Tibial nerve (tissue), 3 donors: ENCODE measurements at regions not wholly inside any gene's neighbourhood (a gene's known extent, or its start where the extent isn't known, plus 50 kb on each side); places are given as distances from the start of the nearest gene placed in this dataset.

Experiments used
- POLR2A ChIP-seq, 2 donors: fragments of 450-650 bp; IDR thresholded peaks; one replicate each; pipeline ENCODE4 v1.6.1; 2017; ENCODE audit warnings: antibody characterized with exemption in 2 of 2, mild to moderate bottlenecking in 2 of 2, moderate library complexity in 2 of 2
- TF ChIP-seq, protein P1 (sequence below), 5 experiments: fragments of 200-600 bp in 3 of 5; fragments of 450-650 bp in 2 of 5; sonication (generic) in 3 of 5; IDR thresholded peaks; one replicate each; pipeline ENCODE4 v1.5.1; 2016 to 2019; ENCODE audit warnings: antibody characterized with exemption in 5 of 5, mild to moderate bottlenecking in 3 of 5, moderate library complexity in 2 of 5

DNA sequence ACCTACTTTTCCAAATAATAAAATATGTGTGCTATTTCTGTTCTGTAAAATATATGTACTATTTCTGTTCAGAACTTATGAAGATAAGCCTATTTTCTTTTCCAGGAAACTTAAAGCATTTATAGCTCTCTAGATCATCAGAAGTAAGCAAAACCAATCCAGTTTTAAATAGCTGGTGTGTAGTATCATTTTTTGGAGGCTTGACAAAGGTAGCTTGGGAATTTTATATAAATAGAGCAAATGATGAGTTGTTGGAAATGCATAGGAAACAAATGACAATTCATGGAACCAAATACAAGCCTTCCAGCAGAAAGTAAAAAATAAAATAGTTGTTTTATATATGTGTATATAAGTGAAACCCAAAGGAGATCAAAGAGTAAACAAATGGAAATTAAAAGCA, 1038.1 kb upstream of the ARRDC3 start:
- TF ChIP-seq, protein P1, sequence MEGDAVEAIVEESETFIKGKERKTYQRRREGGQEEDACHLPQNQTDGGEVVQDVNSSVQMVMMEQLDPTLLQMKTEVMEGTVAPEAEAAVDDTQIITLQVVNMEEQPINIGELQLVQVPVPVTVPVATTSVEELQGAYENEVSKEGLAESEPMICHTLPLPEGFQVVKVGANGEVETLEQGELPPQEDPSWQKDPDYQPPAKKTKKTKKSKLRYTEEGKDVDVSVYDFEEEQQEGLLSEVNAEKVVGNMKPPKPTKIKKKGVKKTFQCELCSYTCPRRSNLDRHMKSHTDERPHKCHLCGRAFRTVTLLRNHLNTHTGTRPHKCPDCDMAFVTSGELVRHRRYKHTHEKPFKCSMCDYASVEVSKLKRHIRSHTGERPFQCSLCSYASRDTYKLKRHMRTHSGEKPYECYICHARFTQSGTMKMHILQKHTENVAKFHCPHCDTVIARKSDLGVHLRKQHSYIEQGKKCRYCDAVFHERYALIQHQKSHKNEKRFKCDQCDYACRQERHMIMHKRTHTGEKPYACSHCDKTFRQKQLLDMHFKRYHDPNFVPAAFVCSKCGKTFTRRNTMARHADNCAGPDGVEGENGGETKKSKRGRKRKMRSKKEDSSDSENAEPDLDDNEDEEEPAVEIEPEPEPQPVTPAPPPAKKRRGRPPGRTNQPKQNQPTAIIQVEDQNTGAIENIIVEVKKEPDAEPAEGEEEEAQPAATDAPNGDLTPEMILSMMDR (IDR thresholded peaks at IDR 0.05), result no peak
- TF ChIP-seq POLR2A (IDR thresholded peaks at IDR 0.05), result no peak
